GM19324 (cell line): ENCODE measurements at regions not wholly inside any gene's neighbourhood (a gene's known extent, or its start where the extent isn't known, plus 50 kb on each side); places are given as distances from the start of the nearest gene placed in this dataset.

Experiments
- ATAC-seq: cut with Tn5 transposase; IDR thresholded peaks from one replicate; pipeline ENCODE4 v1.9.1; 2021; ENCODE audit warnings: mild to moderate bottlenecking, moderate library complexity; ENCODE audit not compliant: unreplicated experiment, low FRiP score

DNA sequence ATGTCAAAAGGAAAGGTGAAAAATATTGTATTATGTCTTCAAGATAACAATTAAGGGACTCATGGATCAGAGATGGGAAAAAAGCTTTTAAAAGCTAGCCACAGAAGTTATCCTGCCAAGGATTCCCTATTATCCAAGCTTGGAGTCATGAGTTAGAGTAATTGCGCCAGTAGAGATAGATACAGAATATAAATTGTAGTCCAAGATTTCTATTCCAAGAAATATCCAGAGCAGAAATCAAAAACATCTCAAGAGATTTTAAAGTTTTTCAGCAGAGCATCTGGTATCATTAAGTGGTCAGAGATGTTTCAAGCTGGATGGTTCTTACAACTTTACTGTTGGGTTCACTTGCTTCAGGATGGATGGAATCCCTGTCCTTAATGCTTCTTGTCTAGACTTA lies 186.7 kb downstream of the PCDH18 start:
- no peak for ATAC-seq

DNA sequence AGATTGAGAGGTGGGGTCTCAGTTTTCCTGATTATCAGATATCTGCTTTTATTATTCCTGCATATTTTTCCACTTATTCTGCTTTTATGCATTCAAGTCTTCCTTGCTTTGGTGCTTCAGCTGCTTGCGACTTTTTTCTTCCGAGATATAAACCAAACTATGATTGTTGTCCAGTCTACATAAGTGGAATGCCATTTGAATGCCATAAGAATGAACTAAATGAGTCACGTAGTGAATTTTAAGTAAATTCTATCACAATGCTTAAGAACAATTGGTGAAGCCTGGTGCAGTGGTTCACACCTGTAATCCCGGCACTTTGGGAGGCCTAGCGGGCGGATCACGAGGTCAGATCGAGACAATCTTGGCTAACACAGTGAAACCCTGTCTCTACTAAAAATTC lies 189.1 kb downstream of the PCDH18 start:
- ATAC-seq, result no peak

DNA sequence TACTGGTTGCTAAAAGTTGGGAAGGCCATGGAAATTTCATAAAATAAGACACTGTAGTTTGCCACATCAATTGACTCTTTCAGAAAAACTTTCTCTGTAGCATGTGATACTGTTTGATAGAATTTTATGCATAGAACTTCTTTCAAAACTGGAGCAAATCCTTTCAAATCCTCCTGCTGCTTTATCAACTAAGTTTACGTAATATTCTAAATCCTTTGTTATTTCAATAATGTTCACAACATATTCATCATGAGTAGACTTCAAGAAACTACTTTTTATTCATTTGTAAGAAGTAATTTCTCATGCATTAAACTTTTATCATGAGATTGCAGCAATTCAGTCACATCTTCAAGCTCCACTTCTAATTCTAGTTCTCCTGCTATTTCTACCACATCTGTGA lies 199.3 kb downstream of the PCDH18 start:
- no peak for ATAC-seq

DNA sequence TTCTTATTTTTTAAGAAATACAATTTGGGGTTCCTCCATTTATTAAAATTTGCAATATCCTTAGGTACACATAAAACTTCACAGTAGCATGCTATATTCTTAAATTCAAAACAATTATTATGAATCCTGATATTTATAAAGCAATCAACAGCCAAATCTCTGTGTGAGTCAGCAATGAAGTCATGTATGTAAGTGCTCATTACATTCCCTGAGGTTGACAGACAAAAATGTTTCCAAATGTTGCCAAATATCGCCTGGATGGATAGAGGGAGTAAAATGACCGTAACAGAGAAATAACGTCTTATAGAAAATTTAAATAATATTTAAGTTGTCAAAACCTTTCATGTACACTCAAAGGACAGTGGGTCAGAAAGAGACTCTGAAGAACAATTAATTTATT lies 220.0 kb downstream of the PCDH18 start:
- no peak for ATAC-seq

DNA sequence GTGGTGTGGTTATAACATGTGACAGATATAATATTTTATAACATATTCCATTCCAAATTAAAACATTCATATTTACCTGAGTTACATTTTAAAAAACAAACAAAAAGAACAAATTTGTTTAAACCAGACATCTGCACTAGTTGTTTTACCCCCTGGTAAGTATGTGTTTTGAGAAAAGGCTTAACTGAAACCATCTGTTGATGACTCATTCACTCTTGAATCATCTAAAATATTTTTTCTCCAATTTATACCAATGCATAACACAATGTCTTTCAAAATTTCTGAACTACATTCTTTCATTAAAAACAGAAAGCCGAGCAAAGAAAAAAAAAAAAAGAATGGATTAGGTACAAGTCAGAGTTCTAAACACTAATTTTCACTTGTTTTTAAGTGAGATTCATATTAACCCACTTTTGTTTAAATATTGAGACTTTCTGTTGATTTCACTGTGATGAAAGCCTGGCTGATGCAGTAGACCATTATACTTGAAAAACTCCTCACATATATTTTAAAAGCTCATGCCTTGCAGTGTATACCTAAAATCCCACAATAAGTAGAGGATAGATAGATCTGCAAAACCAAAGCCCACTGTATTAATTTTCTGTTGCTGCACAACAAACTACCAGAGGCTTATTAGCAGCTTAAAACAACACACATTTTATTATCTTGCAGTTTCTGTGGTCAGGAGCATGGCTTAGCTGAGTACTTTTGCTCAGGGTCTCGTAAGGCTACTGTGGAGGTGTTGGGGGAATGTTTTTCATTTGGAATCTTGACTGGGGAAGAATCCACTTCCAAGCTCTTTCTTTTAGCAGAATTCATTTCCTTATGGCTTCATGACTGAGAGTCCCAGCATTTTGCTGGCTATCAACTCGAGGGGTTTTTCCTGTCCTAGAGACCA lies 221.5 kb downstream of the PCDH18 start:
- ATAC-seq, result no peak

DNA sequence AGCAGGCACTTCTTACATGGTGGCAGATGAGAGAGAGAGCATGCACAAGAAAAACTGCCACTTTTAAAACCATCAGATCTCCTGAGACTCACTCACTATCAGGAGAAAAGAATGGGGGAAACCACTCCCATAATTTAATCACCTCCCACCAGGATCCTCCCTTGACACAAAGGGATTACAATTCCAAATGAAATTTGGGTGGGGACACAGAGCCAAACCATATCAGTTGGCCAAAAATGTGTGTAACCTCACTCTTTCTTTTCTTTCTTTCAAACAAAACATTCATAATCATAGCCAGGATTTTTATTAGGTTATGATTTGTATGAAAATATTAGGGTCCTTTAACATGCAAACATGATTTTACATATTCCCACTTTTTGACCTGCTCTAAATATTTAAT lies 222.1 kb downstream of the PCDH18 start:
- ATAC-seq, result no peak

DNA sequence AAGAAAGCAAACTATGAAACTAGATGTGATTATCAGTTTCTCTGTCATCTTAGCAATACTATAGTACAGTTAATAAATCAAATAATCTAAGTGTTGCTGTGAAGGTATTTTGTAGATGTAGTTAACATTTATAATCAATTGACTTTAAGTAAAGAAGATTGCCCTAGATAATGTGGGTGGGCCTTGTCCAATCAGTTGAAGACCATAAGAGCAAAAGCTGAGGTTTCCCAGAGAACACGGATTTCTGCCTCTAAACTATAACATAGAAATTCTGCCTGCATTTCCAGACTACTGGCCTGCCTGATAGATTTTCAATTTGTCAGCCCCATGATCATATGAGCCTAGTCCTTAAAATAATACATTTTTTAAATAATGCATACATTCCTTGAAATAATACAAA lies 222.9 kb downstream of the PCDH18 start:
- no peak for ATAC-seq

DNA sequence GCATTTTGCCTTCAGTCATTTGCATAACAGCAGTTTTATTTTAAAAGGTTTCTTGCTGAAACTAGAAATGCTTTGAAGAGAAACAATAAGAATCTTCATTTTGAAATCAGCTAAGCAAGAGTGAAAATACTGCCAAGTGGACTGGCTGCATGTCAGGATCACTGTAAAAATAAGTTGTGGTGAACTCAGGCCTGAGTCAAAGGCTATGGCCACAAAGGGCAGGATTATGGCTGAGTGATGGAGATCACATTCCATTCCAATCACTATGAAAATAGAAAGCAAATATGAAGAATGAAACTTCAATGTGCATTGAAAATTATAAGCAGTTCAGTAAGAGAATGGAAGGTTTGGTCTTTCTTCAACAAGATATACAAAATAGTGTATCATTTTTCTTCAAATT lies 224.5 kb downstream of the PCDH18 start:
- no peak for ATAC-seq

DNA sequence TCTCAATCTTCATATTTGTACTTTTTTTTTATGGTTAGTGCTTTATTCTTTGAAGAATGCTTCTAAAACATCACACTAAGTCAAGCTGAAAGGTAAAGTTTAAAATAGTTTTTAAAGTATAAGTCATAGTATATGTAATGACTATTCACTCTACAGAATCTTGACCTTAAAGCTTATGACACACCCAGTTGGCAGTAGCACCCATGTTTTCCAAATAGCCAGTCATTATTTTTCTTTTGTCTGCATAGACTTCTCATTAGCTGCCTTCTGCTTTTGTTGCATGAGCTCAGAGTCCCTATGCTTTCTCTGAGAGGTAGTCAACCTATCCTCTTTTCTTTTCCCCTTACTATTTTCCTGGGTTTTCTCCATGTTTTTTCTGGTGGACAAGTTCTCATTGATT lies 231.5 kb downstream of the PCDH18 start:
- no peak for ATAC-seq

DNA sequence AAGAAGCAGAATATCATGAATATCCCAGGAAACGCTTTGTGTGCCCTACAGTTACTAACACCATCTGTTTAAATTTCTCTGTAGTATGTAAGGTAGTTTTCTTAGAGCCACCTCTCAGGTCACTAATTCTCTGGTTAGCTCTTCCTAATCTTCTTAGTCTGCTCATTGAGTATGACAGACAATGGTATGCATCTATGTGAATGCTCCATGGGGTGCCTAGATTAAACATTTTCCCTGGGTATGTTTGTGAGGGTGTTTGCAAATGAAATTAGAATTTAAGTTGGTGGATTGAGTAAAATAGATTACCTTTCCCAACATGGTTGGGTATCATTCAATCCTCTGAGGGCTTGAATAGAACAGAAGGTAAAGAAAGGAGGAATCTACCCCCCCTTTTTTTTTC lies 233.0 kb downstream of the PCDH18 start:
- no peak for ATAC-seq

DNA sequence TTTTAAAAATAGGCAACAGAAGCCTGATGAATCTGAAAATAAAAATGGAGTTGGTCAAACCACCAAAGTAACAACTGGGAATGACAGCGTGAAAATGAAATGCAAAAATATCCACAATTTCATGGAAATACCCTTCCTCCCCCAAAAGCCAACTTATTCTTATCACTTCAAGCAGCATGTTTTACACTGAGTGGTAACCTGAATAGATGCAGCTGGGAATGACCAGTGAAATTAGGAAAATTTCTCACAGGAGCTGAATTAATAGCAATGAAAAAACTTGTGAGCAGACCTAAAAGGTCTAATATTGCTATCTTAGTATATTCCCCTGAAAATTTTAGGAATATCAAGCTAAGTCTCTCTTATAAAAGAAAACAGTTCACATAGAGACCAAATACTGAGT lies 239.0 kb downstream of the PCDH18 start:
- ATAC-seq, result no peak

DNA sequence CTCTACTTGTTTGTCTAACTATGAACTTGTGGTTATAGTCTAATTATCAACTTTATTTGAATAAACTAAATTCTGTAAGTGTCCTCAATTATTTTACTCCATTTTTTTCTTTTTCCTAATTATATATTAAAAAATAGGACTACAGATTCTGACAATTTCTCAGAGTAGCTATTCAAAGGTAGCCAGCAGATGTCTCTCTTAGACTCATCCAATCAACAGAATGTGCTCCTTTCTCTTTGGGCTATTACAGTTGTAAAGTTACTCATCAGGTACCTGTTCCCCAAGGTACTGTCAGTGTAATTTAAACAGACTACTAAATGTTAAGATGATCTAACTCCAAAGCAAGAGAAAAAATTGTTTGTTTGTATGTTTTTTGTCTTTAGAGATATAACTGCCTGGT lies 248.6 kb downstream of the PCDH18 start:
- ATAC-seq, result no peak

DNA sequence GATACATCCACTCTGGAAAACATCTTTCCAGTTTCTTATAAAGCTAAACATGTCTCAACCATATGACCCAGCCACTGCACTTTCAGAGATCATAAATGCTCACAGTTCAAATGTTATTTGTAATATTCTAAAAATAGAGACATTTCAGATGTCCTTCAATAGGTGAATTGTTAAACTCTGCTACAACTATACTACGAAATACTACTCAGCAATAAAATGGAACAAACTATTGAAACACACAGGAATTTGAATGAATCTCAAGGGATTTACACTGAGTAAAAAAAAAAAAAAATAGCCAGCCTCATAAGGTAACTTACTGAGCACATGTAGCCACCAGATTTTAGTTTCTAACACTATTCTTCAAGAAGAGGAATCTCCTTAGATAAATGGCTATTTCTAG lies 253.9 kb downstream of the PCDH18 start:
- no peak for ATAC-seq

DNA sequence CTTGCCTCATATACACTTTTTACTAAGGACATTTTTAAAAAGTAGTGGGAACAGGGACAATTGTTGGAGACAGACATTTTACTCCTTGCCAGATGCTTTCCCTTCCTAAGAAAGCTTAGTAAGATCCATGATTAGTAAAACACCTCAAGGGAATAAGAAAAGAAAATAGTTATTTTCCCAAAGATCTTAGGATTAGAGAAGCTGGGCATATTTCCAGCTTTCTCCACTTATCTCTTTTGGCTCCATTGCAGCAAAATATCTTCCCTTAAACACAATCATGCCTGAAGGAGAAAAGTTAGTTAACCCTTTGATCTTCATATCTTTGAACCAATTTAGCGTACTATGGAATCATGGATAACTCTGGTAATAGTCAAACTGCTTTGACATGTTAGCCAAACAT lies 257.9 kb downstream of the PCDH18 start:
- ATAC-seq, result no peak

DNA sequence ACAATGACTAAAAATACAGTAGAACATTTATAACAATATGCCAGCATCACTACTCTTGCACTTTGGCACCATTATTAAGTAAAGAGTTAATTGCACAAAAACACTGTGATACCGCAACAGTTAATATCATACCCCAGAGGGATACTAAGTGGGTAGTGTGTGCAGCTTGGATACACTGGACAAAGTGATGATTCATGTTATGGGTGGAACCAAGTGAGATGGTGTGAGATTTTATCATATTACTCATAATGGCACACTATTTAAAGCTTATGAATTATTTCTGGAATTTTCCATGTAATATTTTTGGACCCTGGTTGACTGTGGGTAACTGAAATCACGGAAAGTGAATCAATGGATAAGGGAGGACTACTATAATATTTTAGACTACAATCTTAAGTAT lies 265.3 kb downstream of the PCDH18 start:
- ATAC-seq, result no peak

DNA sequence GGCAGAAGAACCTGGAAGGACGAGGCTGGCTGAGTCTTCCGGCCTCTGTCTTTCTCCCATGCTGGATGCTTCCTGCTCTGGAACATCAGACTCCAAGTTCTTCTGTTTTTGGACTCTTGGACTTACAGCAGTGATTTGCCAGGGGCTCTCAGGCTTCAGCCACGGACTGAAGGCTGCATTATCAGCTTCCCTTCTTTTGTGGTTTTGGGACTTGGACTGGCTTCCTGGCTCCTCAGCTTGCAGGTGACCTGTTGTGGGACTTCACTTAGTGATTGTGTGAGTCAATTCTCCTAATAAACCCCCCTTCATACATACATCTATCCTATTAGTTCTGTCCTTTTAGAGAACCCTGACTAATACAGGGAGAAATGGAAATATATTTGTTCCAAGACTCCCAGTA lies 265.8 kb downstream of the PCDH18 start:
- no peak for ATAC-seq

DNA sequence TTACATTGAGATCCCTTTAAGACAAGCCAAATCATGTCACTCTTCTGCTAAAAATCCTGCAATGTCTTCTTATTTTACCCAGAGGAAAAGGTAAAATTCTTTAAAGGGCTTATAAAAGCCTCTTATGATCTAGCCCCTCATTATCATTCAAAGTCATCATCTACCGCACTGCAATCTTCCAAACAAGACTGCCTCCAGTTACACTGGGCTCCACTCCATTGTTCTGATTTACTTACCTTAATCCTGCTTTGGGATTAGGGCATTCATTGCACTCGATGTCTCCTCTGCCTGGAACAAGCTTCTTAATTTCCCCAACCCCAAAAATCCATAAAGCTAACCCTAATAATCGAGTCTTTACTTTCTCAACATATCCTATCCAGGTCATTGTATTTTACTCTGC lies 269.1 kb downstream of the PCDH18 start:
- no peak for ATAC-seq

DNA sequence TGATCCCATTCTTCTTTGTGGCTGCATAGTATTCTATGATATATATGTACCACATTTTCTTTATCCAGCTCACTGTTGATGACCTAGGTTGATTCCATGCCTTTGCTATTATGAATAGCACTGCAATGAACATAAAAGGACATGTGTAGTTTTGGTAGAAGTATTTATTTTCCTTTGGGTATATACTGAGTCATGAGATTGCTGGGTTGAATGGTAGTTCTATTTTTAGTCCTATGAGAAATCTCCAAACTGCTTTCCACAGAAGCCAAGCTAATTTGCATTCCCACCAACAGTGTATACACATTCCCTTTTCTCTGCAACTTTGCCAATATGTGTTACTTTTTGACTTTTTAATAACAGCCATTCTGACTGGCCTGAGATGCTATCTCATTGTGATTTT lies 278.3 kb downstream of the PCDH18 start:
- no peak for ATAC-seq

DNA sequence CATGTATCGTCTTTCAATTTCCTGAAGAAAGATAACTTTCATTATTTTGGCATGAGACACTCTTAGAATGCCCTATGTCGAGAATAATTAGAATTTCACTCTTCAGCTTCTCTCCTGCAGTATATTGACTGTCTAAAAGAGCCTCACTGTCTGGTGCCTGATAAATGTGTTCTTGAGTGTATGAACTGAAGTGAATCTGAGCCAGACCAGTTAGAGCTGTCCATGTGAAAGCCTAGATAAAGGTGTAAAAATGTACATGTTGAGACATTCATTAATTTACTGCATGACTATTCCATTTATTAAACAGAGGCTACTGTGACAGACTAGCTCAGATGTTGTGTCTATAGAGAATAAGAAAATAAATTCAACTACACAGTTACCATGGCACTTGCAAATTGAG lies 283.2 kb downstream of the PCDH18 start:
- ATAC-seq, result no peak

DNA sequence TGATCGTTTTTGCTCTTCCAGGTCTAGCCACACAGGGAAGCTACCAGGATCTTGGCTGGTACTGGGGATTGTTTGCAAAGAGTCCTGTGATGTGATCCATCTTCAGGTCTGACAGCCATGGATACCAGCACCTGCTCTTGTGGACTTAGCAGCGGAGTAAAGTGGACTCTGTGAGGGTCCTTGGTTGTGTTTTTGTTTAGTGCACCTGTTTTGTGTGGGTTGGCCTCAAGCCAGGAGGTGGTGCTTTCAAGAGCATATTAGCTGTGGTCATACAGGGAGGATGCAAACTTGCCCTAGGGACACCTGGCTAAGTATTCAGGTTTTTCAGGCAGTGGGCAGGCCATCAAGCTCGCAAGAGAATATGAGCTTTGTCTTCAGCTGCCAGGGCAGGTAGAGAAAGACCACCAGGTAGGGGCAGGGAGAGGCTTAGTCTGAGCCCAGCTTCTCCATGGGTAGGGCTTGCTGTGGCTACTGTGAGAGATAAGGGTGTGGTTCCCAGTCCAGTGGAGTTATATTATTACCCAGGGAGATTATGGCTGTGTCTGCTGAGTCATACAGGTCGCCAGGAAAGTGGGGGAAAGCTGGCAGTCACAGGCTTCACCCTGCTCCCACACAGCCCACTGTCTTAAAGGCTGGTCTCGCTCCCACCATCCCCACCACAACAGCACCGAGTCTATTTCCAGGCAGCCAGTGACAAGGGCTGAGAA lies 293.7 kb downstream of the PCDH18 start:
- ATAC-seq, result no peak

DNA sequence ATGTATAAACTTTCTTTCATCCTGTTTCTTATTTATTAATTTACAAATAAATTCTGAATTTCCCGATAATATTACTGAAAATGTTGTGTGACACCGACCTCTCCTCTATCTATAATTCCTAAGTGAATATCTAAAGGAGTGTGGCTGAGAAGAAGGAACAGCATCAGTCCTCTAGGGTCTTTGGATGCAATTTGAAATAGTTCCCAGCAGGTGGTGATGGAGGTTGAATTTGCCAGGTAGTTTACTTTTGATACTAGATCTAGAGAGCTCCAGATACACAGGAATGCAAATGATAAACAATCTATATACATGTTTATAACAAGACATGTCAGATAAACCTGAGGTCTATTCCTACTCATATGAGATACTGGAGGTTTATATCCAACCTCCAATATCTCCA lies 305.4 kb downstream of the PCDH18 start:
- no peak for ATAC-seq

DNA sequence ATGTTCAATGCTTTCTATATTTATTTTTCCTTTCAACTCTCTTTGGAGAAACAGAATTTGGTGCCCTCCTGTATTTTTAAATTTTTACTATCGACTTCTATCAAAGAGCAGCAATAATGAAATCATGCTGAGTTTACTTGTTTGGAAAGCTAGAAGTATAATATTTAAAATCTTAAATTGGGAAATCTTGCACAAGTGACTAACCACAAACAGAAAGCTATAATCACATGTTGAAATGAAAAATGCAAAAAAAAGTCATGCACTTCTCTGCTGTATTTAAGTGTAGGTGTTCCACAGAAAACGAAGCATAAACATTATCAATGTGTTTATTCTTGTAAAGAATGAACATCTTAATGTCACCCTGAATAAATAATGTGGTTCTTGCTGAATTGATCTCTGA lies 306.1 kb downstream of the PCDH18 start:
- ATAC-seq, result no peak
